ENCODE measurements at regions not wholly inside any gene's neighbourhood (a gene's known extent, or its start where the extent isn't known, plus 50 kb on each side); places are given as distances from the start of the nearest gene placed in this dataset.

DNA sequence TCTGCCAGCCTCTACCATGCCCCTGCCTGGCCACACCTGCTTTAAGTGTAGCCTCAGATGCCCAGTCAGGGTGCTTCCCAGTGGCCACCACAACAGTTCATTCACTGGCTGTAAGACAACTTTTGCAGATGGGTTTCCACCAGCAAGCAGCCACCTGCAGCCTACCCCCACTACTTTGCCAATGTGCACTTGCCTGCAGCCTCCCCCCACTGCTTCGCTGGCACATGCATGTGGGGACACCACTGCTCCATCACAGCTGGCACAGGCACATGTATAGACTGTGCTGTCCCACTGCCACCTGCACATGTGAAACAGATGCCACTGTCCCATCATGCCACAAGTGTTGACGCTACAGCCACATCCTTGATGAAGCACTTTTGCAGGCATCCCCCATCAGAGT lies 723.9 kb downstream of the SH3BGRL start:
- no peak for TF ChIP-seq FOXM1 (IDR thresholded peaks at IDR 0.05; ENCODE audit: borderline replicate concordance, low read depth)
- no peak for TF ChIP-seq TAF1 (IDR thresholded peaks at IDR 0.05; ENCODE audit: low read depth)
- no peak for TF ChIP-seq EGR1 (IDR thresholded peaks at IDR 0.05)
- no peak for TF ChIP-seq RAD21 (IDR thresholded peaks at IDR 0.05; ENCODE audit: low read depth)
- no peak for TF ChIP-seq YY1 (IDR thresholded peaks at IDR 0.05; ENCODE audit: low read depth)
- TF ChIP-seq, protein P1, sequence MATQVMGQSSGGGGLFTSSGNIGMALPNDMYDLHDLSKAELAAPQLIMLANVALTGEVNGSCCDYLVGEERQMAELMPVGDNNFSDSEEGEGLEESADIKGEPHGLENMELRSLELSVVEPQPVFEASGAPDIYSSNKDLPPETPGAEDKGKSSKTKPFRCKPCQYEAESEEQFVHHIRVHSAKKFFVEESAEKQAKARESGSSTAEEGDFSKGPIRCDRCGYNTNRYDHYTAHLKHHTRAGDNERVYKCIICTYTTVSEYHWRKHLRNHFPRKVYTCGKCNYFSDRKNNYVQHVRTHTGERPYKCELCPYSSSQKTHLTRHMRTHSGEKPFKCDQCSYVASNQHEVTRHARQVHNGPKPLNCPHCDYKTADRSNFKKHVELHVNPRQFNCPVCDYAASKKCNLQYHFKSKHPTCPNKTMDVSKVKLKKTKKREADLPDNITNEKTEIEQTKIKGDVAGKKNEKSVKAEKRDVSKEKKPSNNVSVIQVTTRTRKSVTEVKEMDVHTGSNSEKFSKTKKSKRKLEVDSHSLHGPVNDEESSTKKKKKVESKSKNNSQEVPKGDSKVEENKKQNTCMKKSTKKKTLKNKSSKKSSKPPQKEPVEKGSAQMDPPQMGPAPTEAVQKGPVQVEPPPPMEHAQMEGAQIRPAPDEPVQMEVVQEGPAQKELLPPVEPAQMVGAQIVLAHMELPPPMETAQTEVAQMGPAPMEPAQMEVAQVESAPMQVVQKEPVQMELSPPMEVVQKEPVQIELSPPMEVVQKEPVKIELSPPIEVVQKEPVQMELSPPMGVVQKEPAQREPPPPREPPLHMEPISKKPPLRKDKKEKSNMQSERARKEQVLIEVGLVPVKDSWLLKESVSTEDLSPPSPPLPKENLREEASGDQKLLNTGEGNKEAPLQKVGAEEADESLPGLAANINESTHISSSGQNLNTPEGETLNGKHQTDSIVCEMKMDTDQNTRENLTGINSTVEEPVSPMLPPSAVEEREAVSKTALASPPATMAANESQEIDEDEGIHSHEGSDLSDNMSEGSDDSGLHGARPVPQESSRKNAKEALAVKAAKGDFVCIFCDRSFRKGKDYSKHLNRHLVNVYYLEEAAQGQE (IDR thresholded peaks at IDR 0.05; ENCODE audit: low read depth): no peak
- TF ChIP-seq EP300 (IDR thresholded peaks at IDR 0.05; ENCODE audit: borderline replicate concordance): no peak
- no peak for TF ChIP-seq NFIC (IDR thresholded peaks at IDR 0.05)
- TF ChIP-seq, protein P2, sequence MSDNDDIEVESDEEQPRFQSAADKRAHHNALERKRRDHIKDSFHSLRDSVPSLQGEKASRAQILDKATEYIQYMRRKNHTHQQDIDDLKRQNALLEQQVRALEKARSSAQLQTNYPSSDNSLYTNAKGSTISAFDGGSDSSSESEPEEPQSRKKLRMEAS (IDR thresholded peaks at IDR 0.05): no peak
- TF ChIP-seq CEBPB (IDR thresholded peaks at IDR 0.05): no peak
- no peak for TF ChIP-seq TCF12 (IDR thresholded peaks at IDR 0.05; ENCODE audit: low read depth)
- TF ChIP-seq, protein P3, sequence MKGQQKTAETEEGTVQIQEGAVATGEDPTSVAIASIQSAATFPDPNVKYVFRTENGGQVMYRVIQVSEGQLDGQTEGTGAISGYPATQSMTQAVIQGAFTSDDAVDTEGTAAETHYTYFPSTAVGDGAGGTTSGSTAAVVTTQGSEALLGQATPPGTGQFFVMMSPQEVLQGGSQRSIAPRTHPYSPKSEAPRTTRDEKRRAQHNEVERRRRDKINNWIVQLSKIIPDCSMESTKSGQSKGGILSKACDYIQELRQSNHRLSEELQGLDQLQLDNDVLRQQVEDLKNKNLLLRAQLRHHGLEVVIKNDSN (IDR thresholded peaks at IDR 0.05): no peak
- TF ChIP-seq TEAD4 (IDR thresholded peaks at IDR 0.05): no peak

All from Ishikawa (cell line).